ENCODE measurements at regions not wholly inside any gene's neighbourhood (a gene's known extent, or its start where the extent isn't known, plus 50 kb on each side); places are given as distances from the start of the nearest gene placed in this dataset.

DNA sequence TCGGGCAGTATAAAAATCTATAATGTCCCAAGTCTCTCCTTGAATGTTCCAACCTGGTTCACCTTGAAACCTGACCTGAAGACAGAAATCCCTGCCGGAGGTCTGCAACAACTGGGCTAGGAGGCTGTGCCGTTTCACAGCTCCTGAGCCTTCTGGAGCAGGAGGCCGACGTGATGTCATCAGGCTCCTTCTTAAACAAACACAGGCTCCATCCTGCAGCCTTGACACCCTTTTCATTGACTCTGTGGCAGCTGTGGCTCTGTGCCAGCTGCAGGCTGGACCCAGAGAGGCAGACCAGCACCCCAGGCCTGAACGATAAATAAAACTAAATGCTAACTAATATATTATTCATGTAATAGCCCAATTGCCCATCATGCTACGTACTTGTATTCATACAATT is 483.9 kb downstream of the CD83 start:
- TF ChIP-seq, protein P1, sequence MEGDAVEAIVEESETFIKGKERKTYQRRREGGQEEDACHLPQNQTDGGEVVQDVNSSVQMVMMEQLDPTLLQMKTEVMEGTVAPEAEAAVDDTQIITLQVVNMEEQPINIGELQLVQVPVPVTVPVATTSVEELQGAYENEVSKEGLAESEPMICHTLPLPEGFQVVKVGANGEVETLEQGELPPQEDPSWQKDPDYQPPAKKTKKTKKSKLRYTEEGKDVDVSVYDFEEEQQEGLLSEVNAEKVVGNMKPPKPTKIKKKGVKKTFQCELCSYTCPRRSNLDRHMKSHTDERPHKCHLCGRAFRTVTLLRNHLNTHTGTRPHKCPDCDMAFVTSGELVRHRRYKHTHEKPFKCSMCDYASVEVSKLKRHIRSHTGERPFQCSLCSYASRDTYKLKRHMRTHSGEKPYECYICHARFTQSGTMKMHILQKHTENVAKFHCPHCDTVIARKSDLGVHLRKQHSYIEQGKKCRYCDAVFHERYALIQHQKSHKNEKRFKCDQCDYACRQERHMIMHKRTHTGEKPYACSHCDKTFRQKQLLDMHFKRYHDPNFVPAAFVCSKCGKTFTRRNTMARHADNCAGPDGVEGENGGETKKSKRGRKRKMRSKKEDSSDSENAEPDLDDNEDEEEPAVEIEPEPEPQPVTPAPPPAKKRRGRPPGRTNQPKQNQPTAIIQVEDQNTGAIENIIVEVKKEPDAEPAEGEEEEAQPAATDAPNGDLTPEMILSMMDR (IDR thresholded peaks at IDR 0.05) = no peak
- TF ChIP-seq POLR2A (IDR thresholded peaks at IDR 0.05) = no peak

Data from body of pancreas (tissue), 4 donors.